GM06990 (cell line): ENCODE measurements at regions not wholly inside any gene's neighbourhood (a gene's known extent, or its start where the extent isn't known, plus 50 kb on each side); places are given as distances from the start of the nearest gene placed in this dataset.

Source experiments
- DNase-seq: peaks from one replicate; pipeline ENCODE4 v3.0.0-alpha.2; 2011; ENCODE audit not compliant: insufficient read length; ENCODE audit errors: extremely low read depth
- H3K27me3 ChIP-seq: replicated peaks from 2 replicates; pipeline ENCODE4 v1.6.0; 2011; ENCODE audit warnings: low read length; ENCODE audit not compliant: control insufficient read depth, insufficient read depth
- H3K36me3 ChIP-seq: 2 replicates; pipeline ENCODE4 v1.5.1; 2011; ENCODE audit warnings: low read length; ENCODE audit not compliant: control insufficient read depth, insufficient read depth
- H3K4me3 ChIP-seq: replicated peaks from 2 replicates; pipeline ENCODE4 v1.5.1; 2011; ENCODE audit warnings: low read depth, mild to moderate bottlenecking, control low read depth, low read length
- CTCF ChIP-seq: IDR thresholded peaks from 2 replicates; pipeline ENCODE4 v1.5.1; 2011; ENCODE audit warnings: low read length, control low read depth, mild to moderate bottlenecking, inconsistent platforms; ENCODE audit not compliant: insufficient read depth, poor library complexity, severe bottlenecking

- DNase-seq = no peak
- H3K36me3 ChIP-seq = no peaks in the 10 kb centered on the region
- H3K27me3 ChIP-seq = no peaks in the 10 kb centered on the region
- TF ChIP-seq CTCF = no peak
- no peak overlapping the region for H3K4me3 ChIP-seq
Measured at GRCh38 chr21:37983336-37984095, 67.3 kb upstream of the KCNJ6 start.

- no peak for DNase-seq
- H3K36me3 ChIP-seq = no peaks in the 10 kb centered on the region
- H3K27me3 ChIP-seq = no peaks in the 10 kb centered on the region; the same call in 1 of the 2 replicates
- no peak overlapping the region for H3K4me3 ChIP-seq
- no peak for TF ChIP-seq CTCF
Measured at GRCh38 chr21:37984416-37984815, 68.2 kb upstream of the KCNJ6 start.

GRCh38 chr21:37986000-37986399 is 69.7 kb upstream of the KCNJ6 start:
- H3K4me3 ChIP-seq = no peak overlapping the region
- TF ChIP-seq CTCF = no peak
- H3K36me3 ChIP-seq = no peaks in the 10 kb centered on the region
- no peaks in the 10 kb centered on the region; the same call in 1 of the 2 replicates for H3K27me3 ChIP-seq
- DNase-seq = no peak

- no peak overlapping the region for H3K4me3 ChIP-seq
- no peak for DNase-seq
- no peaks in the 10 kb centered on the region; the same call in 1 of the 2 replicates for H3K27me3 ChIP-seq
- TF ChIP-seq CTCF = no peak
- H3K36me3 ChIP-seq = no peaks in the 10 kb centered on the region
Measured at GRCh38 chr21:37986751-37987399, 70.6 kb upstream of the KCNJ6 start.

- no peak for TF ChIP-seq CTCF
- no peaks in the 10 kb centered on the region; the same call in 1 of the 2 replicates for H3K27me3 ChIP-seq
- no peaks in the 10 kb centered on the region for H3K36me3 ChIP-seq
- no peak overlapping the region for H3K4me3 ChIP-seq
- no peak for DNase-seq
Measured at GRCh38 chr21:37987668-37988067, 71.4 kb upstream of the KCNJ6 start.
